ENCODE measurements at regions not wholly inside any gene's neighbourhood (a gene's known extent, or its start where the extent isn't known, plus 50 kb on each side); places are given as distances from the start of the nearest gene placed in this dataset.

DNA sequence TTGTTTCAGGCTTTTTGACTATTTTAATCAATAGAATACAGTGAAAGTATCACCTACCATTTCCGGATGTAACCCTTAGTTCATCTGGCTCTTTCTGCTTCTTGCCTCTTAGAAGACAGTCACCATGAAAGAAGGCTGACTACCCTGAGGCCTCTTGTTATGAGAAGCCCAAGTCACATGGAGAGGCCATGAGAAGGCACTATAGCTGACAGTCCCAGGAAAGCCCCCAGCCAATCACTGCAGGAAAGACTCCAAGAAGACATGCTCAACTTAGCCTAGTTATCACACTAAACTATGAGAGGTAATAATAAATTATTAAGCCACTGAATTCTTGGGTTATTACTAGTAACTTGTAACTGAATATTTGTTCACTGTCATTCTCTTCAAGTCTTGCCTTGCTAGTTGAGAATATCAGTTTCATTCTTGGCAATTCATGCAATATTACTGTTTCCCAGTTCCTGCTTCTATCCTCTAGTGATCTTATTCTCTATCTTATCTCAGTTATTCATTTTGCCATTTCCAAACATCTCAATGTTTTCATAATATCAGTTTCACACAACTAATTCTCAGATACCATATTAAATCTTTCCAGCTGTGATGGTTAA lies 57.1 kb upstream of the GUCY1A1 start:
- Histone ChIP-seq H3K9me2 (ENCODE audit: insufficient read depth) (no peaks in the 10 kb centered on the region), H3K79me2 (replicated peaks; ENCODE audit: insufficient read depth) (no peaks in the 10 kb centered on the region), H3K4me1 (ENCODE audit: insufficient read depth) (no peaks in the 10 kb centered on the region), H3K27me3 (ENCODE audit: insufficient read depth) (no peaks in the 10 kb centered on the region), H3F3A (replicated peaks; ENCODE audit: low read depth) (no peaks in the 10 kb centered on the region), H3K27ac (ENCODE audit: low read depth) (no peak overlapping the region), H4K20me1 (replicated peaks; ENCODE audit: insufficient read depth) (no peaks in the 10 kb centered on the region), H3K4me3 (no peak overlapping the region), H3K4me2 (no peak overlapping the region), H2AFZ (no peak overlapping the region), H3K36me3 (ENCODE audit: insufficient read depth) (no peaks in the 10 kb centered on the region)
- Mint-ChIP-seq H3K27ac (no peak overlapping the region), H3K9me3 (no peaks in the 10 kb centered on the region; the same call in 2 of the 3 replicates), H3K4me1 (no peaks in the 10 kb centered on the region), H3K36me3 (ENCODE audit: low read depth) (no peaks in the 10 kb centered on the region), H3K4me3 (no peak overlapping the region), H3K27me3 (ENCODE audit: insufficient read depth, low read depth, poor library complexity) (peaks cover 2% of the 10 kb centered on the region)
- no peak for TF ChIP-seq ZNF114 (CRISPR knock-in tag; IDR thresholded peaks at IDR 0.05)
- no peak for TF ChIP-seq STAT1 (IDR thresholded peaks at IDR 0.05; ENCODE audit: unreplicated experiment)
- no peak for TF ChIP-seq CREB1 (CRISPR knock-in tag; IDR thresholded peaks at IDR 0.05; ENCODE audit: low read depth)
- DNase-seq (ENCODE audit: low spot score) (no peak), ATAC-seq (no peak)

DNA sequence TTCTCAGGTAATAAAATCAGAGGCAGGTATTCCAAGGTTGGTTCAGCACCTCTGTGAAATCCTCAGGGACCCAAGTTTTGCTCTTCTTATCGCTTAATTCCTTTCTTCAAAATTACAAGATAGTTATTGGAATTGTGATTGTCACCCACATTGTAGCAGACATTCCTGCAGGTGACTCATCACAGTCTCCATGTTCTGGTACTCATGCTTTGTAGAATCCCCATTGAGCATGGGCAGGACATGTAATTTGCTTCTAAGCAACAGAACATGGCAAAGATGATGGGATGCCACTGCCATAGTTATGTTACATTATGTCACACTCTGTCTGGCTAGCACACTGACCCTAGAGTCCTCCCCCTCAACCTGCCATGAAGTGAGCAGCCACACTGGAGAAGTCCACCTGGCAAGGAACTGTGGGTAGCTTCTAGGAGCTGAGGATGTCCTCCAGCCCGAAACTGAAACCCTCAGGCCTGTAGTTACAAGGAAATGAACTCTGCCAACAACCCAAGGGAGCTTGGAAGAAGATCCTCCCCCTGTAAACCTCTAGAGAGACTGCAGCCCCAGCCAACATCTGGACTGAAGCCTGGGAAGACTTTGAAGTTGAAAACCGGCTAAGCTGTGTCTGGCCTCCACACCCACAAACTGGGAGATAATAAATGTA lies 58.3 kb upstream of the GUCY1A1 start:
- H3K4me2 ChIP-seq, result no peak overlapping the region
- Mint-ChIP-seq H3K4me3 (no peak overlapping the region), H3K36me3 (ENCODE audit: low read depth) (no peaks in the 10 kb centered on the region), H3K27me3 (ENCODE audit: insufficient read depth, low read depth, poor library complexity) (peaks cover 2% of the 10 kb centered on the region), H3K9me3 (no peaks in the 10 kb centered on the region; the same call in 2 of the 3 replicates), H3K27ac (no peak overlapping the region), H3K4me1 (no peaks in the 10 kb centered on the region)
- no peaks in the 10 kb centered on the region for H3K9me2 ChIP-seq (ENCODE audit: insufficient read depth)
- no peaks in the 10 kb centered on the region for H3K4me1 ChIP-seq (ENCODE audit: insufficient read depth)
- DNase-seq (ENCODE audit: low spot score) (no peak), ATAC-seq (no peak)
- H3F3A ChIP-seq (replicated peaks; ENCODE audit: low read depth), result no peaks in the 10 kb centered on the region
- no peak overlapping the region for H3K27ac ChIP-seq (ENCODE audit: low read depth)
- H2AFZ ChIP-seq, result no peak overlapping the region
- no peaks in the 10 kb centered on the region for H3K27me3 ChIP-seq (ENCODE audit: insufficient read depth)
- H3K79me2 ChIP-seq (replicated peaks; ENCODE audit: insufficient read depth), result no peaks in the 10 kb centered on the region
- H4K20me1 ChIP-seq (replicated peaks; ENCODE audit: insufficient read depth), result no peaks in the 10 kb centered on the region
- no peaks in the 10 kb centered on the region for H3K36me3 ChIP-seq (ENCODE audit: insufficient read depth)
- no peak overlapping the region for H3K4me3 ChIP-seq
- TF ChIP-seq POLR2AphosphoS5 (IDR thresholded peaks at IDR 0.05; ENCODE audit: low read depth) (no peak), EZH2phosphoT487 (IDR thresholded peaks at IDR 0.05; ENCODE audit: unreplicated experiment) (no peak), CTCF (conservative IDR thresholded peaks at IDR 0.05; ENCODE audit: low read depth in 2 of 2) (no peak), ZNF114 (CRISPR knock-in tag; IDR thresholded peaks at IDR 0.05) (no peak), CREB1 (CRISPR knock-in tag; IDR thresholded peaks at IDR 0.05; ENCODE audit: low read depth) (no peak), NANOG (IDR thresholded peaks at IDR 0.05; ENCODE audit: borderline replicate concordance) (no peak), EZH2 (IDR thresholded peaks at IDR 0.05; ENCODE audit: low read depth, unreplicated experiment) (no peak), JUNB (IDR thresholded peaks at IDR 0.05; ENCODE audit: unreplicated experiment) (no peak), ZNF331 (CRISPR knock-in tag; IDR thresholded peaks at IDR 0.05; ENCODE audit: low read depth) (no peak)
- TF ChIP-seq, protein P1, sequence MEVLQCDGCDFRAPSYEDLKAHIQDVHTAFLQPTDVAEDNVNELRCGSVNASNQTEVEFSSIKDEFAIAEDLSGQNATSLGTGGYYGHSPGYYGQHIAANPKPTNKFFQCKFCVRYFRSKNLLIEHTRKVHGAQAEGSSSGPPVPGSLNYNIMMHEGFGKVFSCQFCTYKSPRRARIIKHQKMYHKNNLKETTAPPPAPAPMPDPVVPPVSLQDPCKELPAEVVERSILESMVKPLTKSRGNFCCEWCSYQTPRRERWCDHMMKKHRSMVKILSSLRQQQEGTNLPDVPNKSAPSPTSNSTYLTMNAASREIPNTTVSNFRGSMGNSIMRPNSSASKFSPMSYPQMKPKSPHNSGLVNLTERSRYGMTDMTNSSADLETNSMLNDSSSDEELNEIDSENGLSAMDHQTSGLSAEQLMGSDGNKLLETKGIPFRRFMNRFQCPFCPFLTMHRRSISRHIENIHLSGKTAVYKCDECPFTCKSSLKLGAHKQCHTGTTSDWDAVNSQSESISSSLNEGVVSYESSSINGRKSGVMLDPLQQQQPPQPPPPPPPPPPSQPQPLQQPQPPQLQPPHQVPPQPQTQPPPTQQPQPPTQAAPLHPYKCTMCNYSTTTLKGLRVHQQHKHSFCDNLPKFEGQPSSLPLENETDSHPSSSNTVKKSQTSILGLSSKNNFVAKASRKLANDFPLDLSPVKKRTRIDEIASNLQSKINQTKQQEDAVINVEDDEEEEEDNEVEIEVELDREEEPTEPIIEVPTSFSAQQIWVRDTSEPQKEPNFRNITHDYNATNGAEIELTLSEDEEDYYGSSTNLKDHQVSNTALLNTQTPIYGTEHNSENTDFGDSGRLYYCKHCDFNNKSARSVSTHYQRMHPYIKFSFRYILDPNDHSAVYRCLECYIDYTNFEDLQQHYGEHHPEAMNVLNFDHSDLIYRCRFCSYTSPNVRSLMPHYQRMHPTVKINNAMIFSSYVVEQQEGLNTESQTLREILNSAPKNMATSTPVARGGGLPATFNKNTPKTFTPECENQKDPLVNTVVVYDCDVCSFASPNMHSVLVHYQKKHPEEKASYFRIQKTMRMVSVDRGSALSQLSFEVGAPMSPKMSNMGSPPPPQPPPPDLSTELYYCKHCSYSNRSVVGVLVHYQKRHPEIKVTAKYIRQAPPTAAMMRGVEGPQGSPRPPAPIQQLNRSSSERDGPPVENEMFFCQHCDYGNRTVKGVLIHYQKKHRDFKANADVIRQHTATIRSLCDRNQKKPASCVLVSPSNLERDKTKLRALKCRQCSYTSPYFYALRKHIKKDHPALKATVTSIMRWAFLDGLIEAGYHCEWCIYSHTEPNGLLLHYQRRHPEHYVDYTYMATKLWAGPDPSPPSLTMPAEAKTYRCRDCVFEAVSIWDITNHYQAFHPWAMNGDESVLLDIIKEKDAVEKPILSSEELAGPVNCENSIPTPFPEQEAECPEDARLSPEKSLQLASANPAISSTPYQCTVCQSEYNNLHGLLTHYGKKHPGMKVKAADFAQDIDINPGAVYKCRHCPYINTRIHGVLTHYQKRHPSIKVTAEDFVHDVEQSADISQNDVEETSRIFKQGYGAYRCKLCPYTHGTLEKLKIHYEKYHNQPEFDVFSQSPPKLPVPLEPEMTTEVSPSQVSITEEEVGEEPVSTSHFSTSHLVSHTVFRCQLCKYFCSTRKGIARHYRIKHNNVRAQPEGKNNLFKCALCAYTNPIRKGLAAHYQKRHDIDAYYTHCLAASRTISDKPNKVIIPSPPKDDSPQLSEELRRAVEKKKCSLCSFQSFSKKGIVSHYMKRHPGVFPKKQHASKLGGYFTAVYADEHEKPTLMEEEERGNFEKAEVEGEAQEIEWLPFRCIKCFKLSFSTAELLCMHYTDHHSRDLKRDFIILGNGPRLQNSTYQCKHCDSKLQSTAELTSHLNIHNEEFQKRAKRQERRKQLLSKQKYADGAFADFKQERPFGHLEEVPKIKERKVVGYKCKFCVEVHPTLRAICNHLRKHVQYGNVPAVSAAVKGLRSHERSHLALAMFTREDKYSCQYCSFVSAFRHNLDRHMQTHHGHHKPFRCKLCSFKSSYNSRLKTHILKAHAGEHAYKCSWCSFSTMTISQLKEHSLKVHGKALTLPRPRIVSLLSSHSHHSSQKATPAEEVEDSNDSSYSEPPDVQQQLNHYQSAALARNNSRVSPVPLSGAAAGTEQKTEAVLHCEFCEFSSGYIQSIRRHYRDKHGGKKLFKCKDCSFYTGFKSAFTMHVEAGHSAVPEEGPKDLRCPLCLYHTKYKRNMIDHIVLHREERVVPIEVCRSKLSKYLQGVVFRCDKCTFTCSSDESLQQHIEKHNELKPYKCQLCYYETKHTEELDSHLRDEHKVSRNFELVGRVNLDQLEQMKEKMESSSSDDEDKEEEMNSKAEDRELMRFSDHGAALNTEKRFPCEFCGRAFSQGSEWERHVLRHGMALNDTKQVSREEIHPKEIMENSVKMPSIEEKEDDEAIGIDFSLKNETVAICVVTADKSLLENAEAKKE (CRISPR knock-in tag; IDR thresholded peaks at IDR 0.05), result no peak
- TF ChIP-seq, protein P2, sequence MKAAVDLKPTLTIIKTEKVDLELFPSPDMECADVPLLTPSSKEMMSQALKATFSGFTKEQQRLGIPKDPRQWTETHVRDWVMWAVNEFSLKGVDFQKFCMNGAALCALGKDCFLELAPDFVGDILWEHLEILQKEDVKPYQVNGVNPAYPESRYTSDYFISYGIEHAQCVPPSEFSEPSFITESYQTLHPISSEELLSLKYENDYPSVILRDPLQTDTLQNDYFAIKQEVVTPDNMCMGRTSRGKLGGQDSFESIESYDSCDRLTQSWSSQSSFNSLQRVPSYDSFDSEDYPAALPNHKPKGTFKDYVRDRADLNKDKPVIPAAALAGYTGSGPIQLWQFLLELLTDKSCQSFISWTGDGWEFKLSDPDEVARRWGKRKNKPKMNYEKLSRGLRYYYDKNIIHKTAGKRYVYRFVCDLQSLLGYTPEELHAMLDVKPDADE (IDR thresholded peaks at IDR 0.05), result no peak

All from GM23338 (cell line).